Astrocyte of the spinal cord (primary cell): ENCODE measurements at regions not wholly inside any gene's neighbourhood (a gene's known extent, or its start where the extent isn't known, plus 50 kb on each side); places are given as distances from the start of the nearest gene placed in this dataset.

Experiments used
- DNase-seq: peaks from one replicate; pipeline ENCODE4 v3.0.0; 2011; ENCODE audit warnings: low read depth, low spot score
- H3K4me3 ChIP-seq: 2 replicates; pipeline ENCODE4 v1.5.1; 2011; ENCODE audit warnings: low read depth, mild to moderate bottlenecking, low read length, moderate library complexity
- CTCF ChIP-seq: IDR thresholded peaks from 2 replicates; pipeline ENCODE4 v1.5.1; 2012; ENCODE audit warnings: low read depth, mild to moderate bottlenecking, low read length, inconsistent platforms
- in situ Hi-C: cut with HindIII; loops from 2 replicates; pipeline ENCODE4 v1.10.0; 2017; ENCODE audit warnings: low sequenced_read_pairs

DNA sequence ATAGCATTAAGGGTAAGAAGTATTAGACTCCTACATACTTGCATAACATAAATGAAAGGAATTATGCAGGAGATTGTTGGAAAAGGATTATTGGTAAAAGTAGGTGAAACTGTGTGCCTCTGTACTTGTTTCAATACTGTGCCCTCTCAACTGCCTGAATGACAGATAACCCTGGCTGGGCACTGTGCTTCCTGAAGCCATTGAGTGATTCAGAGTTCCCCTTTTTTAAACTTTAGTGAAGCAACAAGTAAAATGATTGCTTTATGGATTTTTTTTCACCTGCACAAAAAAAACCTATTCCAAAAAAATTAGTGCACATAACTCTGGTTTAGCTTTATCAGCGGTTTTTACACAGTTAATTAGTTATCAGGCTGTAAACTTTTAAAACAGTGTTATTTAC lies 204.8 kb downstream of the TRAM1L1 start:
- no peak for DNase-seq
- in situ Hi-C loops: no loop called here
- TF ChIP-seq CTCF: no peak
- no peak overlapping the region for H3K4me3 ChIP-seq

GRCh38 chr4:116878280-116878679 lies 207.1 kb downstream of the TRAM1L1 start:
- in situ Hi-C loops: no loop called here
- H3K4me3 ChIP-seq: no peak overlapping the region
- no peak for TF ChIP-seq CTCF
- no peak for DNase-seq

DNA sequence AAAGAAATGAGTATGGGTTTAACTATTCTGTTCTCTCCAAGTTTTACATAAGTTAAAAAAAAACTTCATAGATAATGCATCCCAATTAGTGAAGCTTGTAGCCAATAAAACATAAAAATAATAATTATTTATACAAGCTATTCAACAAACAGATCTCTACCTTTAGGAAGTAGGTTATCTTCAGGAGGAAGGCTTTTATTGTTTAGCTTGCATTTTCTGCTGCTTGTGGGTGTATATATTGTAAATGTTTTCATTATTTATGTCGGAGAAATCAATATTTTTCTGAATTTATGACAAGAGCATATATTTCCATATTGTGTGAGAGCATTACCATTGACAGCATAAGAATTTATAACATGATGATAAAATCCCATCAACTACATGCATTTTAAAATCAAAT lies 208.3 kb downstream of the TRAM1L1 start:
- in situ Hi-C loops: no loop called here
- DNase-seq: no peak
- TF ChIP-seq CTCF: no peak
- H3K4me3 ChIP-seq: no peak overlapping the region

- no peak for TF ChIP-seq CTCF
- no peak for DNase-seq
- no peak overlapping the region for H3K4me3 ChIP-seq
- in situ Hi-C loops: no loop called here
Measured at GRCh38 chr4:116872941-116873340, 212.4 kb downstream of the TRAM1L1 start.

GRCh38 chr4:116872308-116872707 lies 213.1 kb downstream of the TRAM1L1 start:
- in situ Hi-C loops: no loop called here
- no peak overlapping the region for H3K4me3 ChIP-seq
- TF ChIP-seq CTCF: no peak
- no peak for DNase-seq

GRCh38 chr4:116870686-116871085 lies 214.7 kb downstream of the TRAM1L1 start:
- in situ Hi-C loops: no loop called here
- no peak overlapping the region for H3K4me3 ChIP-seq
- no peak for TF ChIP-seq CTCF
- DNase-seq: no peak

DNA sequence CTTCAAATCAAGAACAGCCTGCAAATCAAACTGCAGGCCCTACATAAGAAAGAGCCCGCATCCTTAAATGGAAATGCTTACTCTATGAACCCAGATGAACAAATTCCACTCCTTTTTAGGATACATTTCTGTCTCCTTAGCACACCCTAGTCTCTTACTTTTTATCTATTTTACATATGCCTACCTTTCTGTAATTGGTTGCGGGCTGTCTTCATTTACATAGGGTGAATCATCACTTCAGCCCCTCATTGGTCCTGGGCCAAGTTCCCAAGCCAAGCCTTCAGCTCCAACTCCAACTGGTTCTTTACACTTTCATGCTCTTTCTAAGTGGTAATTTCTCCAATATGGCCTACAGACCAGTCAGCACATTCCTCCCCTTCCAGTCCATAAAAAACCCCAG lies 219.3 kb downstream of the TRAM1L1 start:
- DNase-seq: peak; percentile 28
- no peak for TF ChIP-seq CTCF
- H3K4me3 ChIP-seq: no peak overlapping the region
- in situ Hi-C loops: no loop called here
